Epidermal melanocyte (primary cell): ENCODE measurements at regions not wholly inside any gene's neighbourhood (a gene's known extent, or its start where the extent isn't known, plus 50 kb on each side); places are given as distances from the start of the nearest gene placed in this dataset.
"Not testable (repeated sequence)": the region's sequence is repeated elsewhere in the genome, so short reads cannot be mapped to it uniquely, and the experiment has no call there.

Experiments
- DNase-seq: peaks from one replicate; pipeline ENCODE4 v3.0.0; 2011; ENCODE audit warnings: low spot score; ENCODE audit not compliant: insufficient read length

GRCh38 chr12:88904705-88905104 lies 324.4 kb upstream of the KITLG start:
- no peak for DNase-seq

GRCh38 chr12:88903333-88903732 lies 323.1 kb upstream of the KITLG start:
- no peak for DNase-seq

GRCh38 chr12:88897723-88898122 lies 317.5 kb upstream of the KITLG start:
- DNase-seq: no peak

GRCh38 chr12:88896958-88897357 lies 316.7 kb upstream of the KITLG start:
- no peak for DNase-seq

- DNase-seq: no peak
Observed at GRCh38 chr12:88895634-88896033, 315.4 kb upstream of the KITLG start.

GRCh38 chr12:88893801-88894200 lies 313.5 kb upstream of the KITLG start:
- DNase-seq: no peak

GRCh38 chr12:88891434-88891833 lies 311.2 kb upstream of the KITLG start:
- DNase-seq: not testable (repeated sequence)

- no peak for DNase-seq
Observed at GRCh38 chr12:88889326-88890110, 309.2 kb upstream of the KITLG start.

- no peak for DNase-seq
Observed at GRCh38 chr12:88884600-88884999, 304.3 kb upstream of the KITLG start.

- no peak for DNase-seq
Observed at GRCh38 chr12:88882662-88883061, 302.4 kb upstream of the KITLG start.

- DNase-seq: no peak
Observed at GRCh38 chr12:88880051-88880450, 299.8 kb upstream of the KITLG start.

- no peak for DNase-seq
Observed at GRCh38 chr12:88878295-88878694, 298.0 kb upstream of the KITLG start.

- DNase-seq: no peak
Observed at GRCh38 chr12:88876857-88877256, 296.6 kb upstream of the KITLG start.

GRCh38 chr12:88870000-88870737 lies 289.9 kb upstream of the KITLG start:
- DNase-seq: no peak

GRCh38 chr12:88868050-88868449 lies 287.8 kb upstream of the KITLG start:
- no peak for DNase-seq

GRCh38 chr12:88867510-88867909 lies 287.2 kb upstream of the KITLG start:
- DNase-seq: no peak

GRCh38 chr12:88866881-88867280 lies 286.6 kb upstream of the KITLG start:
- no peak for DNase-seq

- DNase-seq: no peak
Observed at GRCh38 chr12:88865537-88865936, 285.3 kb upstream of the KITLG start.

- no peak for DNase-seq
Observed at GRCh38 chr12:88860851-88861250, 280.6 kb upstream of the KITLG start.

- DNase-seq: no peak
Observed at GRCh38 chr12:88856201-88856600, 275.9 kb upstream of the KITLG start.

- no peak for DNase-seq
Observed at GRCh38 chr12:88855301-88855700, 275.0 kb upstream of the KITLG start.

- DNase-seq: no peak
Observed at GRCh38 chr12:88854260-88854659, 274.0 kb upstream of the KITLG start.

- not testable (repeated sequence) for DNase-seq
Observed at GRCh38 chr12:88847246-88847645, 267.0 kb upstream of the KITLG start.
